RWPE2 (cell line): ENCODE measurements at regions not wholly inside any gene's neighbourhood (a gene's known extent, or its start where the extent isn't known, plus 50 kb on each side); places are given as distances from the start of the nearest gene placed in this dataset.

Experiments
- ATAC-seq: fragments of 200-7000 bp; cut with Tn5 transposase; 3 replicates; pipeline ENCODE4 v1.9.1; 2021; ENCODE audit warnings: low read depth
- DNase-seq: peaks from one replicate; pipeline ENCODE4 v3.0.0-alpha.2; 2020; ENCODE audit warnings: low spot score
- H3K27ac ChIP-seq: fragments of 450-650 bp; 2 replicates; pipeline ENCODE4 v1.5.1; 2017; ENCODE audit warnings: mild to moderate bottlenecking; ENCODE audit not compliant: poor library complexity, severe bottlenecking
- H3K27me3 ChIP-seq: fragments of 250-450 bp; sonication (Bioruptor Pico); 2 replicates; pipeline ENCODE4 v1.5.1; 2021; ENCODE audit warnings: mild to moderate bottlenecking, moderate library complexity; ENCODE audit not compliant: insufficient read depth, poor library complexity, severe bottlenecking
- H3K36me3 ChIP-seq: fragments of 250-450 bp; sonication (Bioruptor Pico); 2 replicates; pipeline ENCODE4 v1.5.1; 2020; ENCODE audit warnings: low read depth, mild to moderate bottlenecking, moderate library complexity
- H3K4me1 ChIP-seq: fragments of 250-450 bp; sonication (Bioruptor Pico); 2 replicates; pipeline ENCODE4 v1.5.1; 2021; ENCODE audit warnings: mild to moderate bottlenecking, moderate library complexity; ENCODE audit not compliant: insufficient read depth, poor library complexity, severe bottlenecking
- H3K4me3 ChIP-seq: fragments of 250-450 bp; sonication (Bioruptor Pico); 2 replicates; pipeline ENCODE4 v1.5.1; 2021; ENCODE audit warnings: mild to moderate bottlenecking, moderate library complexity; ENCODE audit not compliant: severe bottlenecking
- H3K9me3 ChIP-seq: fragments of 250-450 bp; sonication (Bioruptor Pico); 2 replicates; pipeline ENCODE4 v1.5.1; 2021; ENCODE audit warnings: mild to moderate bottlenecking, moderate library complexity; ENCODE audit not compliant: severe bottlenecking
- CTCF ChIP-seq: fragments of 450-650 bp; IDR thresholded peaks from one replicate; pipeline ENCODE4 v1.5.1; 2017; ENCODE audit warnings: mild to moderate bottlenecking, moderate library complexity; ENCODE audit not compliant: poor library complexity, severe bottlenecking

- H3K4me3 ChIP-seq: no peak overlapping the region
- ATAC-seq: peak; percentile 73
- H3K9me3 ChIP-seq: no peaks in the 10 kb centered on the region
- no peak for TF ChIP-seq CTCF
- no peaks in the 10 kb centered on the region for H3K27me3 ChIP-seq
- H3K4me1 ChIP-seq: peaks cover 50% of the 10 kb centered on the region
- H3K36me3 ChIP-seq: no peaks in the 10 kb centered on the region
- peak overlapping the region; percentile 91 for H3K27ac ChIP-seq
- no peak for DNase-seq
Measured at GRCh38 chr12:124683152-124684124, 116.0 kb upstream of the NCOR2 start.

- no peak for TF ChIP-seq CTCF
- Histone ChIP-seq H3K27ac (peak overlapping the region; percentile 91), H3K9me3 (no peaks in the 10 kb centered on the region), H3K27me3 (no peaks in the 10 kb centered on the region), H3K4me3 (no peak overlapping the region), H3K36me3 (no peaks in the 10 kb centered on the region), H3K4me1 (peaks cover 50% of the 10 kb centered on the region)
- ATAC-seq (no peak), DNase-seq (no peak)
Measured at GRCh38 chr12:124682425-124683151, 115.2 kb upstream of the NCOR2 start.

GRCh38 chr12:124681779-124682391 is 114.5 kb upstream of the NCOR2 start:
- Histone ChIP-seq H3K27me3 (no peaks in the 10 kb centered on the region), H3K4me1 (peaks cover 48% of the 10 kb centered on the region), H3K36me3 (no peaks in the 10 kb centered on the region), H3K9me3 (no peaks in the 10 kb centered on the region), H3K4me3 (no peak overlapping the region), H3K27ac (peak overlapping the region; percentile 91)
- no peak for DNase-seq
- no peak for TF ChIP-seq CTCF
- peak; percentile 20 for ATAC-seq

GRCh38 chr12:124680863-124681778 is 113.7 kb upstream of the NCOR2 start:
- H3K27me3 ChIP-seq: no peaks in the 10 kb centered on the region
- H3K36me3 ChIP-seq: no peaks in the 10 kb centered on the region
- peaks cover 44% of the 10 kb centered on the region for H3K4me1 ChIP-seq
- no peak overlapping the region for H3K4me3 ChIP-seq
- ATAC-seq: peak; percentile 78
- H3K27ac ChIP-seq: peak overlapping the region; percentile 91
- peak; percentile 89 for DNase-seq
- no peaks in the 10 kb centered on the region for H3K9me3 ChIP-seq
- TF ChIP-seq CTCF: peak; percentile 65
